ENCODE measurements at regions not wholly inside any gene's neighbourhood (a gene's known extent, or its start where the extent isn't known, plus 50 kb on each side); places are given as distances from the start of the nearest gene placed in this dataset.

GRCh38 chr1:182297335-182297734 lies 94.3 kb downstream of the GLUL start:
- DNase-seq (ENCODE audit: low read depth, low spot score) = no peak
- H3K27ac ChIP-seq = no peak overlapping the region

- no peak for DNase-seq (ENCODE audit: low read depth, low spot score)
Observed at GRCh38 chr1:182295697-182296096, 95.9 kb downstream of the GLUL start.

GRCh38 chr1:182293119-182293589 lies 98.4 kb downstream of the GLUL start:
- H3K27ac ChIP-seq = no peak overlapping the region

More at GRCh38 chr1:182295697-182296096, 95.9 kb downstream of the GLUL start:
- H3K27ac ChIP-seq = no peak overlapping the region

GRCh38 chr1:182292193-182292741 lies 99.3 kb downstream of the GLUL start:
- no peak for DNase-seq (ENCODE audit: low read depth, low spot score)
- H3K27ac ChIP-seq = no peak overlapping the region

More at GRCh38 chr1:182293119-182293589, 98.4 kb downstream of the GLUL start:
- no peak for DNase-seq (ENCODE audit: low read depth, low spot score)

GRCh38 chr1:182291584-182292192 lies 99.9 kb downstream of the GLUL start:
- no peak overlapping the region for H3K27ac ChIP-seq
- DNase-seq (ENCODE audit: low read depth, low spot score) = no peak

- DNase-seq (ENCODE audit: low read depth, low spot score) = no peak
- no peak overlapping the region for H3K27ac ChIP-seq
Observed at GRCh38 chr1:182288749-182289604, 102.6 kb downstream of the GLUL start.

GRCh38 chr1:182286761-182287160 lies 104.8 kb downstream of the GLUL start:
- DNase-seq (ENCODE audit: low read depth, low spot score) = no peak
- no peak overlapping the region for H3K27ac ChIP-seq

GRCh38 chr1:182283746-182284544 lies 107.6 kb downstream of the GLUL start:
- no peak overlapping the region for H3K27ac ChIP-seq
- no peak for DNase-seq (ENCODE audit: low read depth, low spot score)

- H3K27ac ChIP-seq = no peak overlapping the region
- DNase-seq (ENCODE audit: low read depth, low spot score) = no peak
Observed at GRCh38 chr1:182281541-182281940, 110.0 kb downstream of the GLUL start.

GRCh38 chr1:182280504-182280900 lies 111.1 kb downstream of the GLUL start:
- H3K27ac ChIP-seq = no peak overlapping the region

GRCh38 chr1:182279724-182280503 lies 111.7 kb downstream of the GLUL start:
- no peak overlapping the region for H3K27ac ChIP-seq
- DNase-seq (ENCODE audit: low read depth, low spot score) = no peak

More at GRCh38 chr1:182280504-182280900, 111.1 kb downstream of the GLUL start:
- DNase-seq (ENCODE audit: low read depth, low spot score) = no peak

GRCh38 chr1:182279302-182279701 lies 112.3 kb downstream of the GLUL start:
- no peak overlapping the region for H3K27ac ChIP-seq
- no peak for DNase-seq (ENCODE audit: low read depth, low spot score)

- no peak overlapping the region for H3K27ac ChIP-seq
- DNase-seq (ENCODE audit: low read depth, low spot score) = no peak
Observed at GRCh38 chr1:182278144-182279054, 113.2 kb downstream of the GLUL start.

- H3K27ac ChIP-seq = no peak overlapping the region
- no peak for DNase-seq (ENCODE audit: low read depth, low spot score)
Observed at GRCh38 chr1:182275271-182275670, 116.3 kb downstream of the GLUL start.

- no peak for DNase-seq (ENCODE audit: low read depth, low spot score)
- no peak overlapping the region for H3K27ac ChIP-seq
Observed at GRCh38 chr1:182274618-182275017, 117.0 kb downstream of the GLUL start.

- H3K27ac ChIP-seq = no peak overlapping the region
- no peak for DNase-seq (ENCODE audit: low read depth, low spot score)
Observed at GRCh38 chr1:182270731-182271130, 120.9 kb downstream of the GLUL start.

GRCh38 chr1:182269097-182269496 lies 122.5 kb downstream of the GLUL start:
- no peak overlapping the region for H3K27ac ChIP-seq
- DNase-seq (ENCODE audit: low read depth, low spot score) = no peak

- DNase-seq (ENCODE audit: low read depth, low spot score) = no peak
- no peak overlapping the region for H3K27ac ChIP-seq
Observed at GRCh38 chr1:182268669-182269068, 122.9 kb downstream of the GLUL start.

GRCh38 chr1:182264185-182264584 lies 127.4 kb downstream of the GLUL start:
- H3K27ac ChIP-seq = no peak overlapping the region
- no peak for DNase-seq (ENCODE audit: low read depth, low spot score)

Measured in epithelial cell of prostate (primary cell).